Stimulated activated CD4-positive, alpha-beta T cell treated with anti-CD3 and anti-CD28 coated beads, Interleukin-15, amount 100 ng/mL, for 24 hours (primary cell): ENCODE measurements at regions not wholly inside any gene's neighbourhood (a gene's known extent, or its start where the extent isn't known, plus 50 kb on each side); places are given as distances from the start of the nearest gene placed in this dataset.

Source experiments
- DNase-seq: peaks from one replicate; pipeline ENCODE4 v3.0.0-alpha.2; 2020

- no peak for DNase-seq
Observed at GRCh38 chr6:138610816-138611215, 111.5 kb upstream of the NHSL1 start.

DNA sequence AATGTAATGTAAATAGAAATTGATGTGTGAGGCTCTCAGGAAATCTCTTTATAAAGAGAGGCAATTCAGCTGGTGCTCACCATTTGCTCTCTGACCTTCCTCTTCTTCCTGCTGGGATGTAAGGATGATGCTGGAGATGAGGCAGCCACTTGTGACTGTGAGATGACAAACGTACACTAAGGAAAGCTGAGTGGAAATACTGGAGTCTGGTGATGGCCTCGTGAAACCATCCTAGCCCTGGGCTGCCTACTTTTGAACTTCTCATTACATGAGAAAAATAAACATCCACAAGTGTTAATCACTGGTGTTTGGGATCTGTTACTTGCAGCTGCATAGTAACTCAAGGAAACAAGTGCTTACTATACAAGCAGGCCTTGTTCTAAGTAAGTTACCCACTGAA, 114.9 kb upstream of the NHSL1 start:
- DNase-seq: no peak

DNA sequence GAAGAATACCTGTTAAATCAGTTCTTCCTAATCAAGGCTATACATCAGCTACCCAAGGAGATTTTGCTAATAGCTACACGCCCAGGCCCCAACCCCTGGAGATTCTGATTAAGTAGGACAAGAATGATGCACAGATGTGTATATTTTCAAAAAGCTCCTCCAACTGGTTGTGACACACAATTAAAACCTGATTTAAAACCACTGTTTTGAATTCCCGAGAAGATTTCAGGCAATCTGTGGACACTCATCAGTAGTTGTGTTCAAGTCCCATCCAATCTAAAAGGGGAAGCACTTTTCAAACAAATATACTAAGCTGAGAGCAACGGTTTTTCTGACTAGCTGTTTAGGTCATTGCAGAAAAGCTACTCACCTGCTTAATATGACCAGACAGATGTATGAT, 118.9 kb upstream of the NHSL1 start:
- no peak for DNase-seq

- DNase-seq: no peak
Observed at GRCh38 chr6:138620630-138621029, 121.3 kb upstream of the NHSL1 start.

DNA sequence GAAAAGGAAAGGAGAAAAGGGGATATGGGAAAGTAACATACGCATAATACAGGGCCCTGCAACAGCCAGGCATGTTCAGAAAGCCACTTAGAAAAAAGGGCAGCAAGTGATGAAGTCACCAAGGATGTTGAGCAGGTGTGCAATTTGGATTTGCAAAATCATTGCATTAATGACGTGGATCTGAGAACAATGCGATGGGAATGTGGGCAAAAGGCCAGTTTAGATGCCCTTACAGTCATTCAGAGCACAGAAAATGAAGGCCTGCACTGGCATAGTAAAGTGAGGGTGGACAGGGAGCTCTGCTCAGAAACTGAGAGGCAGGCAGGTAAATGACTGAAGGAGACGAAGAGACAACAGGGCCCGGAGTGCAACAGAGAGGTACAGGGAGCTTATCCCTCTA, 123.7 kb upstream of the NHSL1 start:
- no peak for DNase-seq

DNA sequence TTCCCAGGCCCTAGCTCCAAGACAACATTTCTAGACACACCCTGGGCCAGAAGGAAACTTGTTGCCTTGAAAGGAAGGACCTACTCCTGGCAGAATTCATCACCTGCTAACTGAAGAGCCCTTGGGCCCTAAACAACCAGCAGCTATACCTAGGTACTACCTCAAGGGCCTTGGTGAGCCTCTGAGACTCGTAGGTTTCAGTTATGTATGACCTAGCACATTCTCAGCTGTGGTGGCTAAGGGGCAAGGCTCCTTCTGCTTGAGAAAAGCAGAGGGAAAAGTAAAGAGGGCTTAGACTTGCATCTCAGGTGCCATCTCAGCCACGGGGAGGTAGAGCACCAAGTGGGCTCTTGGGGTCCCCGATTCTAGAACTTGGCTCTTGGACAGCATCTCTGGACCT, 132.3 kb upstream of the NHSL1 start:
- no peak for DNase-seq

GRCh38 chr6:138637822-138638221, 135.7 kb upstream of the CCDC28A start:
- DNase-seq: no peak

GRCh38 chr6:138638604-138639003, 135.0 kb upstream of the CCDC28A start:
- DNase-seq: no peak

- no peak for DNase-seq
Observed at GRCh38 chr6:138640028-138640427, 133.5 kb upstream of the CCDC28A start.

- no peak for DNase-seq
Observed at GRCh38 chr6:138643210-138643609, 130.4 kb upstream of the CCDC28A start.

DNA sequence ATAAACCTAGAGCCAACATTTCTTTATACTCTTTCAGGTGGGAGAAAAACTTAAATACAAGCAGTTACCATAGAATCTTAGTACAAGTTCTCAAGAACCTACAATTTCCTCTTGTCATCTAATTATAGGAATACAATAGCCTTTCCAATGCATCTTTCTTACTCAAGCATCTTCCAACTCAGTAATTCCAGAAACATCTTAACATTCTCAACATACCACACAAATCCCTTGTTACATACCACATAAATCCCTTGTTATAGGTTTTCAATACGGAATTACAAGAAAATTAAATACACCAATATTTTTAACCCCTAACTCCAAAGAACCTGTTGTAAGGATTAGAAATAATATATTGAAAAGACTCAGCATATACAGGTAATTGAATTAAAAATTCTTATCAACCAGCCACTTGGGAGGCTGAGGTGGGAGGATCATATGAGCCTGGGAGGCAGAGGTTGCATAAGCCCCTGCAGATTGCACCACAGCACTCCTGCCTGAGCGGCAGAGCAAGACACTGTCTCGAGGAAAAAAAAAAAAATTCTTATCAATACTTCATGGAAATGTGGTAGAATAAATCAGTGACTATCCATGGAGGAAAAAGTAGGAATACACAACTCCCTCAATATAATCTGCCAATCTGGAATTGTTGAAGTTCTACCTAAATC, 127.5 kb upstream of the CCDC28A start:
- no peak for DNase-seq

DNA sequence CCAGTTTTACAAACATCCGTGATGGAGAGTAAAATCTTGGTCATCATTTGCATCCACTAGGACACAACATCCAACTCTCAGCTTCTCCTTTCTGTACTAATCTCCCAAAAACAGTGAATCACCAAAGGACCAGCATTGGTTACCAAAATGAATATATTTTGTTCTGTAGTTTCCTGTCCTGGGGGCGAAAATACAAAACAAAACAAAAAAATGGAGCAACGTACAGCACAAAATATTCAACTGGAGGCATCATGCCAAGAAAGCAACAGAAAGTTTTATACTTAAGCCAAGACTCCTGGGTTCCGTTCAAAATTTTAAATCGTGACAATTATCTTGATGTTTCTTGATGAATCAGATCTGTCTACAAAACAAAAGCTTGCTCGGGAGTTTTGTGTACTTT, 126.6 kb upstream of the CCDC28A start:
- no peak for DNase-seq

DNA sequence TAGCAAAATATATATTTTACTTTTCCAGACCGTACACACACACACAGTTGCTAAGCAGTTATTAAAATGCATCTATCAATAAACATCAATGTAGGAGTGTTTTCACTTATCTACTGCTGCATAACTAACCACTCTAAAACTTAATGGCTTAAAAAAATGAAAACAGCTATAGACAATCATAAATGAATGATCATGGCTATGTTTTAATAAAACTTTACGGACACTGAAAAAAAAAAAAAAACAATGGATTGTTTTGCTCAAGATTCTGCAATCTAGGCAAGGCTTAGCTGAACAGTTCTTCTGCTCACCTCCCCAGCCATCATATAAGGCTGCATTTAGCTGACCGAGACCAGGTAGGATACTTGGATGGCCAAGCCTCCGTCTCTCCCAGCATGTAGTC, 125.4 kb upstream of the CCDC28A start:
- no peak for DNase-seq

- DNase-seq: no peak
Observed at GRCh38 chr6:138651491-138651890, 122.1 kb upstream of the CCDC28A start.

- no peak for DNase-seq
Observed at GRCh38 chr6:138652824-138653223, 120.7 kb upstream of the CCDC28A start.

GRCh38 chr6:138653435-138653834, 120.1 kb upstream of the CCDC28A start:
- DNase-seq: no peak

- DNase-seq: peak; percentile 53
Observed at GRCh38 chr6:138654715-138655634, 118.6 kb upstream of the CCDC28A start.

GRCh38 chr6:138655828-138656227, 117.7 kb upstream of the CCDC28A start:
- no peak for DNase-seq

DNA sequence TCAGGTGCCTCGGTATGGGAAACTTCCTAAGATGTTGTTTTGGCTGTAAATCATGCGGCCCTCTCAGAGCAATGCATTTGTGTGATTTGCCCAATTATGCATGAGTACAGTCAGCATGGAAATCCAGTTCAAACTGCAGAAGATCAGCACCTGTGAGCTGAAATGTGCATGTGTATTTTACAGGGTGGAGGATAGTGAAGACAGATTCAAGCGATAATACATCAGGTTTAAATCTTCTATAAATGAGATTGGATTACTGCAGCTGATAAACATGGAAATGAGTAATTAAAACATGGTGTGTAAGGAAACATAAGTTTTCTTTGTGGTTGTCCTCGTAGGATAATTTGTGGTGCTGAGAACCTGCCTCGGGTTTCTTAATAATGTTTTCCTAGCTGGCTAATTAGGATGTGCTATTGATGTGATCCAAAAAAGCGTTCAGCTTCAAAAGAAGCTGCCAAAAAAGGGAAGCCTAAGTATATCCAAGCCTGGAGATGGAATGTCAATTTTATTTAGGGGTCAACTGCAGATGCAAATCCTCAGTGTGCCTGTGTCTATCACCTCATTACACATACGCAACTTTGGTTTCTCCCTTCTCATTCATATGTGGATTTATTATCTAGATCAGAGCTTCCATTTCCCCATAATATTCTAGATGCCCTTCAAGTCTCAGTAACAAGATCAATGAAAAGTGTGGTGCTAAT, 117.1 kb upstream of the CCDC28A start:
- DNase-seq: no peak

GRCh38 chr6:138657065-138657425, 116.5 kb upstream of the CCDC28A start:
- DNase-seq: no peak

DNA sequence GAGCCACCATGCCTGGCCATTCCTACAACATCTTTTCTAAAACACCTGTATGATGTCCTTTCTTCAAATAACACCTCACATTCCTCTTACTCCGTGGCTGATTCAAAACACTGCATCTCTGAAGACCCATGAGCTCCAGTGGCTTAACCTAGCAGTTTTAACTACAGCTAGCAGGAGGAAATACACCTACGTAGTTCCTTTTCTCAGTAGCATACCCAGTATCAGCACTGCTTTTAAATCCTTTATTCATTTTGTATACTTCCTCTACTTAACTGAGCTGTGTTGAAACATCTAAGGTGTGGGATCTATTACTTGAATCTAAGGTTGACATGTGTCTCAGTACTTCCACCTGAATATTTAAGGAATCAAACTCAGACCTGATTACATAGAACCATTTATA, 113.6 kb upstream of the CCDC28A start:
- no peak for DNase-seq

DNA sequence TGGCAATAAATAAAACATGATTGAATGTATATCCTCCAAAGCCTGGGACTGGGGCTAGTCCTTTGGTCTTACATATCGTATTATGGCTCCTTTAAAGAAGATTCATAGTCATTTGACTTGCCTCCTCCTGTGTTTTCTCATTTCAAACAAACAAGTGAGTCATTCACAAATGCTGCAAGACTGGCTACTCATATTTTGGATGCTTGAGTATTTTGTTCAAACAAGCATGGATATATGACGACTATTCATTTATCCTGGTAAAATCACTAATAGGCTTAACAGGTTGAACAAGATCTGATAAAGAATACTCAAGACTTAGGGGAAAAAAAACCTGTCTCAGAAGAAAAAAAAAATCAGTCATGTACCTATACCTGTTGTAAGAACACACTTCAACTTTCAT, 111.1 kb upstream of the CCDC28A start:
- no peak for DNase-seq

DNA sequence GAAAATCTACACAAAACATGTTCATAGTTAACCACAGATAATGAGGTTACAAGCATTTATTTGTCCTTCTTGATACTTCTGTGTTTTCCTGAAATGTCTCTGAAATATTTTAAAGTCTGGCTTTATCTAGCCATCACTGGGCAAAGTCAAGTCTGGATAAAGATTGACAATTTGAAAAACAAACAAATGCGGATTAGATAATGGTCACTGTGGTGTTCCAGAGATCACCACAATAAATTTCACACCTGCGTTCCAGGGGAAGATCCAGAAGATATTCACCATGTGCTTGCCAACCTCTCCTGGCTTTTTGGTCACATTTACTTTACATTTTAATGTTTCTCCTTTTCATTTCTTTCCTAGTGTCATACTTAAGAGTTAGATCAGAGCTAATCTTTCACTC, 109.7 kb upstream of the CCDC28A start:
- DNase-seq: no peak

GRCh38 chr6:138664745-138665144, 108.8 kb upstream of the CCDC28A start:
- no peak for DNase-seq
